ENCODE measurements at regions not wholly inside any gene's neighbourhood (a gene's known extent, or its start where the extent isn't known, plus 50 kb on each side); places are given as distances from the start of the nearest gene placed in this dataset.
"Not testable (repeated sequence)": the region's sequence is repeated elsewhere in the genome, so short reads cannot be mapped to it uniquely, and the experiment has no call there.

- DNase-seq (ENCODE audit: low read depth in 4 of 4, low spot score in 3 of 4) = no peak
These were observed 53.3 kb upstream of the KY start for GRCh38 chr3:134704133-134704532.

- DNase-seq (ENCODE audit: low read depth in 4 of 4, low spot score in 3 of 4) = no peak
These were observed 53.7 kb upstream of the KY start for GRCh38 chr3:134704556-134704955.

GRCh38 chr3:134707908-134708597 is 57.2 kb upstream of the KY start:
- DNase-seq (ENCODE audit: low read depth in 4 of 4, low spot score in 3 of 4) = no peak

- DNase-seq (ENCODE audit: low read depth in 4 of 4, low spot score in 3 of 4) = no peak
These were observed 57.8 kb upstream of the KY start for GRCh38 chr3:134708671-134709070.

GRCh38 chr3:134709076-134709475 is 58.3 kb upstream of the KY start:
- no peak for DNase-seq (ENCODE audit: low read depth in 4 of 4, low spot score in 3 of 4)

- DNase-seq (ENCODE audit: low read depth in 4 of 4, low spot score in 3 of 4) = no peak
These were observed 58.9 kb upstream of the KY start for GRCh38 chr3:134709561-134710312.

- DNase-seq (ENCODE audit: low read depth in 4 of 4, low spot score in 3 of 4) = no peak
These were observed 59.5 kb upstream of the KY start for GRCh38 chr3:134710313-134710680.

- DNase-seq (ENCODE audit: low read depth in 4 of 4, low spot score in 3 of 4) = no peak
These were observed 60.5 kb upstream of the KY start for GRCh38 chr3:134711284-134711683.

GRCh38 chr3:134713671-134714070 is 62.8 kb upstream of the KY start:
- no peak for DNase-seq (ENCODE audit: low read depth in 4 of 4, low spot score in 3 of 4)

GRCh38 chr3:134718726-134719125 is 67.9 kb upstream of the KY start:
- DNase-seq (ENCODE audit: low read depth in 4 of 4, low spot score in 3 of 4) = peak in 2 of 4 donors; percentile 10 to 15

- no peak for DNase-seq (ENCODE audit: low read depth in 4 of 4, low spot score in 3 of 4)
These were observed 70.4 kb upstream of the KY start for GRCh38 chr3:134721214-134721613.

GRCh38 chr3:134722969-134723368 is 72.1 kb upstream of the EPHB1 start:
- no peak for DNase-seq (ENCODE audit: low read depth in 4 of 4, low spot score in 3 of 4)

- no peak for DNase-seq (ENCODE audit: low read depth in 4 of 4, low spot score in 3 of 4)
These were observed 65.4 kb upstream of the EPHB1 start for GRCh38 chr3:134729649-134730048.

- no peak for DNase-seq (ENCODE audit: low read depth in 4 of 4, low spot score in 3 of 4)
These were observed 57.5 kb upstream of the EPHB1 start for GRCh38 chr3:134737516-134737915.

- not testable (repeated sequence) for DNase-seq (ENCODE audit: low read depth in 4 of 4, low spot score in 3 of 4)
These were observed 55.0 kb upstream of the EPHB1 start for GRCh38 chr3:134740077-134740476.

GRCh38 chr3:134742202-134742601 is 52.9 kb upstream of the EPHB1 start:
- DNase-seq (ENCODE audit: low read depth in 4 of 4, low spot score in 3 of 4) = no peak

GRCh38 chr3:134743006-134743405 is 52.1 kb upstream of the EPHB1 start:
- DNase-seq (ENCODE audit: low read depth in 4 of 4, low spot score in 3 of 4) = no peak
